ENCODE measurements at regions not wholly inside any gene's neighbourhood (a gene's known extent, or its start where the extent isn't known, plus 50 kb on each side); places are given as distances from the start of the nearest gene placed in this dataset.

DNA sequence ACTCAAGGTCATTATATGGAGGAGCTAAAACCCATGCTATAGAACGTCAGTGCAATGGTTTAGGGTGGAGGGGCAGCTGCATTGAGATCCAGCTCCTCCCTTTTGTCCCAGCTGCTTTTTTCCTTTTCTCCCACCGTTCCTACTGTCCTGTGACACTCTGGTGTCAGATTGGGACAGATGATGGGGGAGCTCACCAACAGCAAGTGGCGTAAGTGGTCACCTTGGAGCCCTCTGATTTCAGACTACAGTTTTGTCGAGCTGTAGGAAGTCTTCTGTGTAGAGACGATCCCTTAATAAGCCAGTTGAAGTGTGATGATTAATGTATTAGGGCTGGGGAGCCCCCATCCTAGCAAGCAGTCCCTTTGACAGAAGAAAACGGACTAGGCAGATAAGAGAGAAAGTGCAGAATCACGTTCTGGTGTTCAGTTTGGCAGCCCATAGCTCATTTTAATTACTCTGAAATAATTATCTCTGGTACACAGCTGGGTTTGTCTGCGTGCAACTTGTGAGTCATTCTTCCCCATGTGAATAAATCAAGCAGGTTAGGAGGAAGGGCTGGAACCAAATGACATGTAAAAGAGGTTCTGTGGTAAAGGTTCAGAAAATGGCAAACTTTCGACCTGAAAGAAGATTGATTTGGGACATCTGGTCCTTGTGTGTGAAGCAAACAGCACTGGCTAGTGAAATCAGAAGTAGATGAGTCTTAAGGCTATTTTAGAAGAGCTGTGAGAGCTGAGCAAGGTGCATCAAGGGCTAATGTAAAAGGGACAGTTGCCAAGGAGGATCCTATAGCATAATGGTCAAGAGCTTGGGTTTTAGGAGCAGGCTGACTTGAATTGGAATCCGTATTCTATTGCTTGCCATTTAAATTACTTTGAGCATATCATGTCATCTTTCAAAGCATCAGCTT lies 241.4 kb downstream of the EDEM1 start (continued):
- TF ChIP-seq HDAC3 (IDR thresholded peaks at IDR 0.05; ENCODE audit: borderline replicate concordance, partially characterized antibody), result peak; percentile 99
- TF ChIP-seq, protein P1, sequence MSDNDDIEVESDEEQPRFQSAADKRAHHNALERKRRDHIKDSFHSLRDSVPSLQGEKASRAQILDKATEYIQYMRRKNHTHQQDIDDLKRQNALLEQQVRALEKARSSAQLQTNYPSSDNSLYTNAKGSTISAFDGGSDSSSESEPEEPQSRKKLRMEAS (CRISPR knock-in tag; IDR thresholded peaks at IDR 0.05), result peak; percentile 51; the same call in 1 of the 2 replicates
- no peak for TF ChIP-seq EWSR1 (IDR thresholded peaks at IDR 0.05; ENCODE audit: borderline replicate concordance, low read depth, partially characterized antibody)
- no peak for TF ChIP-seq SREBF2 (CRISPR knock-in tag; IDR thresholded peaks at IDR 0.05)
- peak; percentile 77 for TF ChIP-seq CHD4 (IDR thresholded peaks at IDR 0.05; ENCODE audit: insufficient read depth, insufficient replicate concordance, low read depth, low read length, poor library complexity, severe bottlenecking)
- TF ChIP-seq LCOR (CRISPR knock-in tag; IDR thresholded peaks at IDR 0.05), result peak; percentile 98
- TF ChIP-seq ATF7 (IDR thresholded peaks at IDR 0.05), result peak; percentile 97
- TF ChIP-seq ZNF699 (CRISPR knock-in tag; IDR thresholded peaks at IDR 0.05; ENCODE audit: insufficient replicate concordance), result no peak
- 0 out of 2 replicates have a peak, but pooled peaks have one; percentile 46 for TF ChIP-seq ZFP30 (CRISPR knock-in tag; IDR thresholded peaks at IDR 0.05; ENCODE audit: borderline replicate concordance)
- TF ChIP-seq SMAD4 (CRISPR knock-in tag; conservative IDR thresholded peaks at IDR 0.05), result peak; percentile 96
- no peak for TF ChIP-seq ZC3H8 (IDR thresholded peaks at IDR 0.05)
- TF ChIP-seq KLF13 (tag; IDR thresholded peaks at IDR 0.05; ENCODE audit: borderline replicate concordance, low read depth), result 0 out of 2 replicates have a peak, but pooled peaks have one; percentile 47
- peak; percentile 96 for TF ChIP-seq POLR2AphosphoS5 (IDR thresholded peaks at IDR 0.05; ENCODE audit: control insufficient read depth, insufficient read depth, low read depth, low read length)
- no peak for TF ChIP-seq ZNF561 (CRISPR knock-in tag; conservative IDR thresholded peaks at IDR 0.05)
- TF ChIP-seq ZNF224 (CRISPR knock-in tag; IDR thresholded peaks at IDR 0.05), result no peak
- TF ChIP-seq POU5F1 (IDR thresholded peaks at IDR 0.05; ENCODE audit: borderline replicate concordance, low read depth, low read length, partially characterized antibody), result no peak
